HK-2 (cell line): ENCODE measurements at regions not wholly inside any gene's neighbourhood (a gene's known extent, or its start where the extent isn't known, plus 50 kb on each side); places are given as distances from the start of the nearest gene placed in this dataset.
"Not testable (repeated sequence)": the region's sequence is repeated elsewhere in the genome, so short reads cannot be mapped to it uniquely, and the experiment has no call there.

ENCODE experiments used
- DNase-seq: peaks from one replicate; pipeline ENCODE4 v3.0.0-alpha.2; 2018; ENCODE audit not compliant: unreplicated experiment

GRCh38 chr6:58351619-58352018 is 1034.2 kb downstream of the PRIM2 start:
- not testable (repeated sequence) for DNase-seq

GRCh38 chr6:58358452-58358851 is 1041.0 kb downstream of the PRIM2 start:
- not testable (repeated sequence) for DNase-seq

GRCh38 chr6:58365856-58366255 is 1048.4 kb downstream of the PRIM2 start:
- not testable (repeated sequence) for DNase-seq

GRCh38 chr6:58406659-58407058 is 1089.2 kb downstream of the PRIM2 start:
- DNase-seq = not testable (repeated sequence)

- no peak for DNase-seq
These were observed 1101.9 kb downstream of the PRIM2 start for GRCh38 chr6:58419321-58419720.
